ENCODE measurements at regions not wholly inside any gene's neighbourhood (a gene's known extent, or its start where the extent isn't known, plus 50 kb on each side); places are given as distances from the start of the nearest gene placed in this dataset.

DNA sequence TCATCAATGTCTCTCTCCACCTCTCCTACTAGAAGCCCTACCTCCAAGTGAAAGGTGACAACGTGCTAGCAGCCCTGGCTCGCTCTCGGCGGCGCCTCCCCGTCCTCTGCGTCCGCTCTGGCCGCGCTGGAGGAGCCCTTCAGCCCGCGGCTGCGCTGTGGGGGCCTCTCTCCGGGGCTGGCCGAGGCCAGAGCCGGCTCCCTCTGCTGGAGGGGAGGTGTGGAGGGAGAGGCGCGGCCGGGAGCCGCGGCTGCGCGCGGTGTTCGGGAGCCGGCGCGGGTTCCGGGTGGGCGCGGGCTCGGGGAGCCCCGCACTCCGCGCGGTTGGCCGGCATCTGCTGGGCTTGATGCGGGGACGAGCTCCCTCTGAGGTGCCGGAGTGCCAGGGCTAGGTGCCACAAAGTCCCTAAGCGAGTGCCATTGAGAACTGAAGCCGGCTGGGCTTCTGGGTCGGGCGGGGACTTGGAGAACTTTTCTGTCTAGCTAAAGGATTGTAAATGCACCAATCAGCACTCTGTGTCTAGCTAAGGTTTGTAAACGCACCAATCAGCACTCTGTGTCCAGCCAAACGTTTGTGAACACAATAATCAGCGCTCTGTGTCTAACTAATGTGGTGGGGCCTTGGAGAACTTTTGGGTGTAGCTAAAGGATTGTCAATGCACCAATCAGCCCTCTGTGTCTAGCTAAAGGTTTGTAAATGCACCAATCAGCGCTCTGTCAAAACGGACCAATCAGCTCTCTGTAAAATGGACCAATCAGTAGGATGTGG lies 84.8 kb upstream of the ARRDC4 start:
- no peak for DNase-seq (ENCODE audit: low spot score)
- in situ Hi-C loops (cut with HindIII; ENCODE audit: low sequenced_read_pairs): no loop called here

DNA sequence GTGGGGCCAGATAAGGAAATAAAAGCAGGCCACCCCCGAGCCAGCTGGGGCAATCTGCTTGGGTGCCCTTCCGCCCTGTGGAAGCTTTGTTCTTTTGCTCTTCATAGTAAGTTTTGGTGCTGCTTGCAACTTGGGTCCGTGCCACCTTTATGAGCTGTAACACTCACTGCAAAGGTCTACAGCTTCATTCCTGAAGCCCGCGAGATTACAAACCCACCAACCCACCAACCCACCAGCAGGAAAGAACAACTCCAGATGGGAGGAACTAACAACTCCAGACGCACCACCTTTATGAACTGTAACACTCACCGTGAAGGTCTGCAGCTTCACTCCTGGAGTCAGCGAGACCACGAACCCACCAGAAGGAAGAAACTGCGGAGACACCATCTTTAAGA lies 84.2 kb upstream of the ARRDC4 start:
- no peak for DNase-seq (ENCODE audit: low spot score)
- in situ Hi-C loops (cut with HindIII; ENCODE audit: low sequenced_read_pairs): no loop called here

DNA sequence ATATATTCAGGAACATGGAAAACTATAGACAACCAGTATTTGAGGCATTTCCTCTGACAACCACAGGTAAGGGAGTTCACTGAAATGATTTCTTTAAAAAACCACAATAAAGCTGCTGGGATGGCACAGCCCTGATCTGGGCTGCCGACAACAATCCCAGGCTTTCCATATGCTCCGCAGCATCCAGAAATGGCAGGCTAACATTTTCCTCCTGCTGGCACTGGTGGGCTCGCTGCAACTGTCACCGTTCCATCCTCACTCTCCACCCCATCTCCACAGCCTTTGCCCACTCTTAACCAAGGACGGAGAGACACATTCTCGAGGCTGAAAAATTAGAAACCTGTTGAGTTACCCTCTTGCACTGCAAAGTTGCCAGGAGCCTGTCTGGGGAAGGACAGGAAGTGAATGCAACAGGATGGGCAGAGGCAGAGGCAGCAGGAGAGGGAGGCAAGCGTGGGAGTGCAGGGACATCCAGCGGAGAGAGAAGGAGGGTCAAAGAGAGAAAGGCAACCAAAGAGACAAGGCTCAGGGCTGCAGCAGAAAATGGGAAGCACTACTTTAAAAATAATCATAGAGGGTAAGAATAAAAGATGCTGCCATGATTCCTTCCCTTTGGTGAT lies 79.0 kb upstream of the ARRDC4 start:
- in situ Hi-C loops (cut with HindIII; ENCODE audit: low sequenced_read_pairs): no loop called here
- no peak for DNase-seq (ENCODE audit: low spot score)

DNA sequence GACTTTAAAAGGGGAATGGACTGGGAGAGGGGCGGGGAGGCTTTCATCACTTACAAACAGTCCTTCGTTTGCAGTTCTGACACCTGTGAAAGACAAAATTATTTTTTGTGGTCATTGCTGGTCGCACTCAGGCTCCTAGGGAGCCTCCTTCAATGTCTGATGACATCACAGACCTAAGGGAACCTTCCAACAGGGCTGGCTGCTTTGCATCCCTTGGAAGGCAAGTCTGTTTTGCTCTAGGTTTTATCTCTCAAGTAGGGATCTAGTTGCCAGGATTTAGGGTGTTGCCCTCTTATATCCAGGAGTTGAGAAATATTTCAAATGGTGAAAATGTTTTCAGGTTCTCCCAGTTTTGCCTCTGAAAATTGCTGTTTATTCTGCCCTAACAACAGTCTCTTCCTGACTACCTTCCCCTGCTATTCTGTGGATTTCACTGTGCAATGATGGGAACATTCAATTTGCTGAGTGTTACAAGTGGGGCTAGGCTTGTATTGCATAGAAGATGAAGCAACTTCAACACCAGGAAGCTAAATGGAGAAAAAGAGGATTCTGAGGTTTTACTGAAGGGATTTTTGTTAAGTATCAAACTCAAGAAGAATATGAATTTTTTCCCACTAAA lies 75.9 kb upstream of the ARRDC4 start:
- no peak for DNase-seq (ENCODE audit: low spot score)
- in situ Hi-C loops (cut with HindIII; ENCODE audit: low sequenced_read_pairs): no loop called here

DNA sequence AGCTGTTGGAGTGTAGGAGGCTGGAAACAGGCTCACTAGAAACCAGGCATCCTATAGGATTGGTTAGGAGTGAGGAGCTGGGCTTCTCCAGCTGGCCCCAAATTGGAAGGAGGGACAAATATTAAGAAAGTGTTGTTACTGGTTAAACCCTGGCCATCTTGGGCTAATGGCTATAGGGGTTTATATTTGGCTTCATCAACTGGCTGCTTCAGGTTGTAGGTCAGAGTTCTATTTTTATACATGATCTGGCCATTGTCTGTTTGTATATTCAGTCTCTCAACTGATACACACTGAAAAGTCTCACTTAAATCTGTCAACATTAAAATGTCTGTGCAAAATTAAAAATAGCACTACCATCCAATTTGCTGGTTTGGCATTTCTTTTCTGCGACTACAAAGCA lies 70.2 kb upstream of the ARRDC4 start:
- in situ Hi-C loops (cut with HindIII; ENCODE audit: low sequenced_read_pairs): no loop called here
- no peak for DNase-seq (ENCODE audit: low spot score)

DNA sequence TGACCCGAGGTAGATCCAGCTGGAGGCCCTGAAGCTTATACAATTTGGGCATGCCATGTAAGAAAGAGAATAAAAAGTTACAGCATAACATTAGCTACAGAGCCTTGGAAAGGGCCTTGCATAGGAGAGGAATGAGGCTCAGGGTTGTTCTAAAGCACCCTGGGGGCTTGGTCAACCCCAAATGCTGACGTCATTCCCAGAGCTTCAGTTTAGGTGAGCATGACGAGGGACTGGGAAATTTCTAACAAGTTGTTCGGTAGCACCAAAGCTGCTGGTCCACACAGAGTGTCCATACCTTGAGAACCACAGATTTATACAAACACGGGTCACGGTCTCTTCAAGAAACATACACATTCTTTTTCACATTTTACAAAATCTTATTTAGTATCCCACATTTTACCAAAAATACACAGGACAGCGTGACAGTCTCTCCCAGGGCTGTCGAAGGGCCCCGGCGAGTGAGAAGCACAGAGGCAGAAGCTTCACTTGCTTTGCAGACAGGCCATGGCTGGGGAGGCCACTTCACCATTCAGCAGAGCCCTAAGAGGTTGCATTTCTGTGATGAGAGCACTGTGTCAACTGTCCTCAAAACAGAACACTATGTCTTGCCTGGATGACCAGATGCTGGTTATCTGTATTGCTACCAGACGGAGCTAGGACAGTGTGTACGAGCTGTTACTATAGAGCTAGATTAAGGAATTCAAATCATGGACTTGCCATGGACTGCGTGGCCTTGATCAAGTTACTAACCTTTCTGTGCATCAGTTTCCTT lies 68.2 kb upstream of the ARRDC4 start:
- DNase-seq (ENCODE audit: low spot score): no peak
- in situ Hi-C loops (cut with HindIII; ENCODE audit: low sequenced_read_pairs): no loop called here

DNA sequence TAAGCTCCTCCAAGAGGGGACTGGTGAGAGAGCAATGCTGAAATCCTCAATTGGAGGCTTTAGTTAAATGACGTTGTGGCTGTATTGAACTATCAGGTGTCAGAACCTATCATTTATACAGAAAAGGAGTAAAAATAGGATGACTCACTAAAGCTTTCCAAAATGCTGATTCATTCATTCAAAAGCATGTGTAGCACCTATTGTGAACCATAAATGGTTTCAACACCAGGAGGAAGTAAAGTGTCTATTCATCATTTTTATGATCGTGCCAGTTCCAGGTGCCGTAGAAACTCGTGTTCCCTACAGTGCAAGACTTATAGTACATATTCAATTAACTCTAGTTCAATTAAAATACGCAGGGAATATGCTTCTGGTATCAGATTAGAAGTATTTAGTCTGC lies 66.5 kb upstream of the ARRDC4 start:
- in situ Hi-C loops (cut with HindIII; ENCODE audit: low sequenced_read_pairs): no loop called here
- DNase-seq (ENCODE audit: low spot score): no peak

DNA sequence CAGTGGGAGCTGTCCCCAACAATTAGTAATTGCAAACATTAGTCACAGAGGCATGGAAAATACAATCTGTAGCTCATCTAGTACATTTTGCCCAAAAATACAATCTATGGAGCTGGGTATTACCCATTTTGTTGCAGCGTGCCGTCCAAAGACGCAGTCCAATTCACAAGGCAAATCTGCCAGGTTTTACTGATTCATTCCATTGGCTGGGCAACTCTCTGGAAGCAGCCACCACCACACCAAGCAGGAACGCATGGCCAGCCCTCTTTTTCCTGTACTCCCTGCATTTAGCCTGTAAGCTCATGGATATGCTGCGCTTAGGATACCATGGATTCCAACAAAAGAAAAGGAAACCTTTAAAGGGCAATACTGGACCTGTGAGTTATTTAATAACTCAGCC lies 60.5 kb upstream of the ARRDC4 start:
- in situ Hi-C loops (cut with HindIII; ENCODE audit: low sequenced_read_pairs): no loop called here
- no peak for DNase-seq (ENCODE audit: low spot score)

DNA sequence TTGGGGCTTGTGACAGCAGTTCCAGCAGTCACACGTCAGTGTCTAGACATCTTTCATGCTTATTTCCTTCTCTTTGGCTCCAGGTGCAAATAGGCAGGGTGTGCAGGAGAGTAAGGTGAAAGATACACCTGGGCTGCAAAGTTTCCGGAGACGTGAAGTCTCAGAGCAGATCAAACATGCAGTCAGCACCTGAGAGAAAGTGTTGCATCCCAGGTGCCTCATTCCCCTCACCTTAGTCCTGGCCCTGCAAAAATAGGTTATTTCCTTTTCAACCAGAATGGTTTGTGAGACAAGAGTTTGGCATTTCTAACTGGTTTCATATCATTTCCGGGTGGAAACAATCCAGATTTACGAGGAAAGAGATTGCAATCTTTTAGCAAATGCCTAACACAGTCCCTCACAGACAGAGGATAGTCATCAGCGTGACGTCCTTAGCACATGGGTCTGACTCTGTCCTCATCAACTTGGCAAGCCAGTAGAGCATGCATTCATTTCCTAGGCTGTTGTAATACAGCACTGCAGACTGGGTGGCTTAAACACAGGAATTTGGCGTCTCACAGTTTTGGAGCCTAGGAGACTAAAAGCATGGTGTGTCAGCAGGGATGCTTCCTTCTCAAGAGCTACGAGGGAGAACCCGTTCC lies 58.2 kb upstream of the ARRDC4 start:
- in situ Hi-C loops (cut with HindIII; ENCODE audit: low sequenced_read_pairs): no loop called here
- peak; percentile 28 for DNase-seq (ENCODE audit: low spot score)

DNA sequence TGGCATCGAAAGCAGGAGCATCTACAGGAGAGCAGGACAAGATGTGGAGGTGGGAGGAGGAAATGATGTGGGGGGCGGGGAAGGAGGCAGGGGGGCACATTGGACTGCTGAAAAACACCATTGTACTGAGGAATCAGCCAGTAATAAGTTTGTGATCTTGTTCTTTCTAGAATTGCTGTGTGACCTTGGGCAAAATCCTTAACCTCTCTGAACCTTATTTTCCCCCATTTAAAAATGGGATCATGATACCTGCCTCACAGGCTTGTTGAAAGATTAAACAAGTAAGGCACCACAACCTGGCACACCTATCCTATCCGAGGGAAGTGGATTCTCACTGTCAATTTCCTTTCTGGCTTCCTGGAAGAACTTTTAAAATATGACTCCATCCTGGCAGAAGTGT lies 56.9 kb upstream of the ARRDC4 start:
- DNase-seq (ENCODE audit: low spot score): no peak
- in situ Hi-C loops (cut with HindIII; ENCODE audit: low sequenced_read_pairs): no loop called here

DNA sequence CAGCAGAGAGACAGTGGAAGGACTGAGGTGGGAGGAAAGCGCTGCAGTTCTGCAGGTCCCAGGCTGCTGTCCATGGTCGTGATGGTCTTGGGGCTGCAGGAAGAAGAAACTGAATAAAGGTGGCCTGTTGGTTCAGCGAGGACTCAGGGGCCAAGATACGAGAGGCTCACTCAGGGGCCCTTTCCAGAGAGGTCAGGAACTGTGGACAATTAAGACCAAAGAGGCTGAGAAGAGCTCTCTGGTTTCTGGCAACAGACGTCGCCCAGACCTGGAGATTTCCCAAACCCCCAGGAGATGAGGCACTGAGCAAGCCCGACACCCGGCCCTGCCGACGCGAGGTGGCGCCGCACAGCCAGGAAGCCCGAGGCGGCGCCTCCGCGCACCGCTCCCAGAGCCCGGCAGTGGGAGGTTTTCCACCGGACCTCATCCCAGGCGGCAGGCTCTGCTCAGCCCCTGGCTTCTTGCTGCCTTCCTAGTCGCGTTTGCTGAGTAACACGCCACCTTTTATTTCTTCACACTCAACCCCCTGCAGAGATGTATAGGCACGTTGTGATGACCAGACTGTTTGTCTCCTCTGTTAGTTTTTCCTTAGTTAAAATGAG lies 56.4 kb upstream of the ARRDC4 start:
- in situ Hi-C loops (cut with HindIII; ENCODE audit: low sequenced_read_pairs): no loop called here
- DNase-seq (ENCODE audit: low spot score): peak; percentile 32

DNA sequence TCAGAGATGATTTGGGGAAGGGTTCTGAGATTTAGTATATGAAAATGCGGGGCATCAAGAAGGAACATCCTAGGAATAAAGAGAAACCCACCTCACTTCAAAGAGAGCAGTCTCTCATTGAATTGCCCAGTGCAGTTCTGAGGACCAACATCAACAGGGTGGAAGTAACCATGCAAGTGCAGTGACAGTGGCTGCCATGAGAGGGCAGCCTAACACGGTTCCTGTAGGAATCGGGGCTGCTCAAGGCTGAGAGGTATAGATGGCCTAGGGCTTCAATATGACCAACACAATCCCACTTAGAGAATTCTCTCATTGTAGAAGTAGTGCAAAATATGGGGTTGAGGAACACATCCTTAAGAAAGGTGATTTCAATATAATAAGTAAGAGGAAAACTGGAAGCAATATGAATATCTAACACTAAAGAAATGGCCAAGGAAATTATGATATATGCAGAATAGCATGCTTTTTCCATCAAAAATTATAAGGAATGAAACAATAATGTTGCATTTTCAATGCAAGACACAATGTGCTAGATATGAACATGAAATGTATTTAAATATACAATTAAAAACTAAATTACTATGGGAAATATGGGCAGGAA lies 51.1 kb upstream of the ARRDC4 start:
- peak; percentile 46 for DNase-seq (ENCODE audit: low spot score)
- in situ Hi-C loops (cut with HindIII; ENCODE audit: low sequenced_read_pairs): no loop called here
